GM18868 (cell line): ENCODE measurements at regions not wholly inside any gene's neighbourhood (a gene's known extent, or its start where the extent isn't known, plus 50 kb on each side); places are given as distances from the start of the nearest gene placed in this dataset.
A peak's percentile ranks its signal among the peaks of the same experiment; 100 is the strongest.
"Not testable (repeated sequence)": the region's sequence is repeated elsewhere in the genome, so short reads cannot be mapped to it uniquely, and the experiment has no call there.

Experiments used
- ATAC-seq: cut with Tn5 transposase; IDR thresholded peaks from one replicate; pipeline ENCODE4 v1.9.1; 2021; ENCODE audit warnings: mild to moderate bottlenecking, moderate library complexity; ENCODE audit not compliant: unreplicated experiment

DNA sequence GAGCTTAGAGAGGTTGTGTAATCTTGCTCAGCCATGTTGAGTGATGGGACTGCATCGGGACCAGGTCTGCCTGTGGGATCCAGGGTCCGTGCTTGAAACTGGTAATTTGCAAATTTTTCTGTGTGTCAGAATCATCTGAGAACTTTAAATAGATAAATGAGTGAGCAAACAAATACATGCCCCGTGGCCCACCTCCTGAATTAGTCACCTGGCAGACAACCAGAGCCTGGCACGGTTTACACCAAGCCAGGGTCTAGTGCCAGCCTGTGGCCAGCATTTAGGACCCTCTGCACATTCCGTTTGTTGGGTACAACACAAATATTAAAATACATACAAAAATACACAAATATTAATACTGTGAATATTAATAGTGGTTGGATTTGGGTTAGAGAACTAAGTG, 90.6 kb upstream of the STOX2 start:
- ATAC-seq: no peak

DNA sequence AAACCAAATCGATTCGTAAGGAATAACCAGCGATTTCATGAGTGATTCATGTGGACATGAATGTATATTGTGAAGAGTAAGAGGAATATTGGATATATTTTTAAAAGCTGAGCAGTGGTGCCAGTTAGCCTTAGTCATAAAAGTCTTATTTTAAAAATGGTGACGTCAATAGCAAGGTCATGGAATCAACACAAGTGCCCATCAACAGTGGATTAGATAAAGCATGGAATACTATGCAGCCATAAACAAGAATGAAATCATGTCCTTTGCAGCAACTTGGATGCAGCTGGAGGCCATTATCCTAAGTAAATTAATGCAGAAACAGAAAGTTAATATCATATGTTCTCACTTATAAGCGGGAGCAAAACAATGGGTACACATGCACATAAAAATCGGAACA, 89.0 kb upstream of the STOX2 start:
- no peak for ATAC-seq

DNA sequence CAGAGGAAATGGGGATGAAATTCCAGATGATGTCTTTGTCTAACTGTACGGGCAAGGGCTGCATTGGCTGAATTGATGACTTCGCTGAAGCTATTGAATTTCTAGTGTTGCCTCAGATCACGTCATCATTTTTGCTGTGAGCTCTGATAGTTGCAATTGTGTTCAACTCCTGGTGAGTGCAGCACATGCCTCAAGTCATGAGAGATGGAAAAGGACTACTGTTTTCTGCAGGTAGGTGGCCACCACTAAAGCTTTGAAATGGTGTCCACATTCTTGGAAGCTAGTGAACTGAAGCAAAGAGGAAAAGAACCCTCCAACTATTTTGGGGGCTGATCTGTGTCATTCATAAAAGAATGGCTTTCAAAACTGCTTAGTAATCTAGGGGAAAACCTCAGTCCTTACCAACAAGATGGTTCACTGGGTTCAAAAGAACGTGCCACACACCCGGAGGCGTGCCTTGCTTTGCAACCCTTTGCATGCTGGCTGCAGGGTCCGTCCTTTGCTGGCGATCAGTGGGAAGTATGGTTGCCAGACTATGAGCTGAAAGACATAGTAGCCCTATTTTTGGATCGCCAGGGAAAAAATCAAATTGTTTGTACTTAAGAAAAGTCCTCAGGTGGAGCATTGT, 88.1 kb upstream of the STOX2 start:
- ATAC-seq: no peak

DNA sequence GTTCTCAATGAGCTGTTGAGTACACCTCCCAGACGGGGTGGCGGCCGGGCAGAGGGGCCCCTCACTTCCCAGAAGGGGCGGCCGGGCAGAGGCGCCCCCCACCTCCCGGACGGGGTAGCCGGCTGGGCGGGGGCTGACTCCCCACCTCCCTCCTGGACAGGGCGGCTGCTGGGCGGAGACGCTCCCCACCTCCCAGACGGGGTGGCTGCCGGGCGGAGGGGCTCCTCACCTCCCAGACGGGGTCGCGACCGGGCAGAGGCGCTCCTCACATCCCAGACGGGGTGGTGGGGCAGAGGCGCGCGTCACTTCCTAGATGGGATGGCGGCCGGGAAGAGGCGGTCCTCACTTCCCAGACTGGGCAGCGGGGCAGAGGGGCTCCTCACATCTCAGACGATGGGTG, 86.5 kb upstream of the STOX2 start:
- ATAC-seq: not testable (repeated sequence)

DNA sequence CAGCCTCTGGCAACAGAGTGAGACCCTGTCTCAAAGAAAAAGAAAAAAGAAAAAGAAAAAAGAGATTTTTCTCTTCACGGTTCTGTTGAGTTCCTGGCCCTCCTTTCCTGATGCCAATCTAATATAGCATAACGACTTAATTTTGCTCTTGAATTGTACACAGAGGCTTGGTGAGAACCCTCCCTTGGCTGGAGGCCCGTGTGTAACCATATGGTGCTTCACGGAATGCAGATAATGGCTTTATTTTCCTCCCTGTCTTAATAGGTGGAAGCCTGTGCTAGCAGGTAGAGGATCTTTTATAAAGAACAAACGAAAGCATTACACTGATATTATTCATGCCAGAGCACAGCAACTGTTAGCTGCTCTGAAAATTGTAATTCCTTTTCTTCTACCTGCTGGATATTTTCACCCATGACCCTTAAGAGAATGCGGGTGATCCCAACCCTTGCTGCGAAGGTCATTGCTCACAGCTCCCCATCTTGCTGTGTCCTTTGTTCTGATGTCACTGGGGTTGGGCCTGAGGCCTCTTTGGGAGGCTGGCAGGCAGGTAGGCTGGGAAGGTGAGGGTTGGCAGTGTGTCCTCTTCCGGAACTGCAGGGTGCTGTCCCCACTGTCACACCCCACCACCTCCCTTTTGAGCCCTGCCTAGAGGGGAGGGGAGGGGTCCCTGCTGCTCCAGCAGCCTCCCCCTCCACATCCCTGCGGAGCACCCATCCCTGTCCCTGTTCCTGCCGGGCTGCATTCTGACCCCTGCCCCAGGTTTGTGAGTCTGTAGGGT, 83.8 kb upstream of the STOX2 start:
- no peak for ATAC-seq

DNA sequence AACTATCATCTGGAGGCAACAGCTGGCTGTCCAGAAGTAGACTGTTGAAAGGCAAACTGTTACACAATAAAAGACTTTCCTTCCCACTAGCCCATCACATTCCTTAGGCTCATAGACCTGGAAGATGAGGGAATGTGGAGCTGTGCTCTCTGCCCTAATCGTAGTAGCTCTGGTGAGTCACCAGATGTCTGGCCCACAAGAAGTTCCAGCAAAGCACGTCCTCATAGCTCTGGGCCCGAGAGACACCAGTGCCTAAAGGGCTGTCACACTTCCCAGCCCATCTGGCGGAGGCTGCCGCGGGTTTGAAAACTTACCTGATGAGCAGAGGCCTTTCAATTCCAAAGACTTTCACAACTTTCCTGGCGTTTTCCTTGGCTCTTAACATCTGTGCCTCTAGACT, 81.7 kb upstream of the STOX2 start:
- ATAC-seq: no peak

DNA sequence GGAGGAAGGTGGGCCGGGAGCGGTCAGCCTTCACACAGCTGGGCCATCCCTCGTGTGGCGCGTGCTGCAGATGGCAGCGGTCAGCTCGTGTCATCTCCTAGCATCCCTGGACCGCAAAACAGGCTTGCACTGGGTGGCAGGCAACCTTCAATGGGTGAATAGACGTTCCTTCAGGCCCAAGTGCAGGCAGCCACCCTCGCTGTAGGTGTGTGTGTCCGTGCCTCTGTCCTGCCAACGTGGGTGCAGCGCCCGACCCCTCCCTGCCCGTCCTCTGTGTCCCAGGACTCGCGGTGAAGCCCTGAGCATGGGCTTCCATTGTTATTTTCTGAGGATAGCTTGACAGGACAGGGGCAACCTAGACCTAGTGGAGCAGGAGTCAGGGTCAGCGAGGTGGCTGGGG, 79.8 kb upstream of the STOX2 start:
- ATAC-seq: no peak

DNA sequence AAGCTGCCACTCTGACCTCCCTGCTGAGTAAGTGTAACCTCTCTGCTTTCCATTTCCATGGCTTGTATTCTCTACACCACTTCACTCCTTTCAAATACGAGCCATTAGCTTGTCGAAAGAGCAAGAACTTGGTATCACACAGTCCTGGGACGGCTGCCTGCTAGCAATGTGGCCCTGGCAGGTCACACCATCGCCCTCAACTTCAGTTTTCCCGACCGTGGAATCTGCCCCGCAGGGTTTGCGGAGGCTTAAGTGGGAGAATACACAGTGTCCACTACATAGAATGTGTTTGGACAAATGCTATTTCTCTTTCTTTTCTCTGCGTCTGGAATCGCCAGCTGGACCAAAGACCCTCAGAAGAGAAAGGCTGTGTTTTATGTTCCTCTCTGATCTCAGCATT, 78.6 kb upstream of the STOX2 start:
- no peak for ATAC-seq

DNA sequence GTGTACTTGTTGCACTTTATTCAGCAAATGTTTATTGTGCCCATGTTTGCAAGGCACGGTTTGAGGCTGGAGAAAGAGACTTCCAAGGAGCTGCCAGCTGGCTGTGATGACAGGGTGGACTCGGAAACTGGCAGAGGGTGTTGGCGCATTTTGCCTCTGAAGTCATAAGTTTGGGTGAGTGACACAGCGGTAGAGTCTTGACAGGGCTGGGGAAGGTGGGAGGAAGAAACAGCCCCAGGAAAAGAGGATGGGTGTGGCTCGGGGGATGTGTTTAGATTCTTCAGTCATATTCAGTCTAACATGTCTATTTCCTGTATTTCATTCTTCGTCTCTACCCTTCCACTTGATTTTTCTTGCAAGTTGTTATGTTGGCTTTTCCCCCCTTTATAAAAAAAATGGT, 77.0 kb upstream of the STOX2 start:
- ATAC-seq: no peak

DNA sequence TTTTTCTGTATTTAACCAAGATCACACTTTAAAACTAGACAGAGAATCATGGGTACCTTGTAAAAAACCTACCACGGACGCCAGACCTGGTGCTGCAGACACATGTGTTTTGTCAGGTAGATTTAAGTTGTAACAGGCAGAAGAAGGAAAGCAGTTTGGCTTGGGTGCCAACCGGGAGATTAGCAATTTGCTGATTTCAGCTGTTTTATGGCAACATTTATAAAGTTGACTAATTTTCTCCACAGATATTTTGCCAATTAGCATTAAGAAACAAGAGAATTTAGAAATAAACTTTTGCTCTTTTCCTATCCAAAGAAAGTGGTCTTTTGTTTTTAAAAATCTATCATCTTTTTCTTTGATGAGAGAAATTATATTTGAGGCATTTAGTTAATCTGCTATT, 76.3 kb upstream of the STOX2 start:
- no peak for ATAC-seq

DNA sequence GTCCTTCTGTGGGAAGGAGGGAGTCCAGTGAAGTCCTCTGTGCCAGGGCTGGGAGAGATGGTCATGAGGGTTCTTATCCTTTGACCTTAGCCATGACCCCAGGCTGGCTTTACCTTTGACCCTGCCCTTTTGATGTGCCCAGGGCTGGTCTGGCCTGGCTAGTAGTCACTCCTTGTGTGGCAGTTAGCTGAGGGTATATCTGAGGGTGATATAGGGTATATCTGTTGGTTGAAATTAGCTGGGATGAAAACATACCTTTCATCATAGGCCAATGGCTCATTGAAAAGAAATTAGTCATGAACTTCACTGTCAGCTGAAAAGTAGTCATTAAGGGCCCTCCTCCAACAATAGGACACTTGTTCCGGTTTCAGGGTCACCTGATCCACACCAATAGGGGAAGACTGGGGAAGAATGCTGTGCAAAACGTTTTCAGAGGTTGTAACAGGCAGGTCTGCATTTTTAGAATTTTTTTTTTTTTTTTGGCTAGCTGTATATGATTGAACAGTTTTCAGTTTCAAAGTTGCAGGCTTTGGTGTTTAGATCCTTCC, 74.6 kb upstream of the STOX2 start:
- peak; percentile 40 for ATAC-seq

DNA sequence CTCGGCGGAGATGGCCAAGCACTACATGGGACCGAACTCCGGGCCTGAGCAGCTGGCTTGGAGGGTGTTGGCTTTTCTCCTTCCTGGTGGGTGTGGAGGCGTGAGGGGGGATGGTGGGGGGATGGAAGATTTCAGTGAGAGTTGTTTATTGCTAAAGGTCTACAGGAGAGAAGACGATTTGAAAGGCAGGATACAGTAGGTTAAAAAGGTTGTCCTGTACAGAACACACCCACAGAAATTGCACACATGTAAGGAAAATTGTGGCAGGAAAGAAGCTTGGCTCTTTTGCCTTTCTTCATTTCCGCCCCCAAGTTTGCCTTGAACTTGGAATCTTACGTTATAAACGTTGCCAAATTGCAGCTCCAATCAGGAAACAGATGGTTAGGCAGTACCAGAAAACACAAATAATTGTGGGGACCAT, 74.1 kb upstream of the STOX2 start:
- no peak for ATAC-seq

DNA sequence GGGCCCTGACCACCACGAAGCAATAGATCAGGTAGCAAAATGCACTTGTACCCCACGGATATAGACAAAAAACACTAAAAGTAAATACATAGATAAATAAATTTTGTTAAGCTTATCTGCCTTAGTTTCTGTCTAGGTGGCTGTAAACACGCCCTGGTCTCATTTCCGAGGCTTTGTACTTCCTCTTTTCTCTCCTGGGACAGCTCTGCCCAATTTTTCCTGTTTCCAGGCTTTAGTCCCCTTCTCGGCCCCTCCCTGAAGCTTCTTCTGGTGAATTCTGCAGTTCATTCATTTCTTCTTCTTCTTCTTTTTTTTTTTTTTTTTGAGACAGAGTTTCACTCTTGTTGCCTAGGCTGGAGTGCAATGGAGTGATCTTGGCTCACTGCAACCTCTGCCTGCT, 73.4 kb upstream of the STOX2 start:
- ATAC-seq: no peak

DNA sequence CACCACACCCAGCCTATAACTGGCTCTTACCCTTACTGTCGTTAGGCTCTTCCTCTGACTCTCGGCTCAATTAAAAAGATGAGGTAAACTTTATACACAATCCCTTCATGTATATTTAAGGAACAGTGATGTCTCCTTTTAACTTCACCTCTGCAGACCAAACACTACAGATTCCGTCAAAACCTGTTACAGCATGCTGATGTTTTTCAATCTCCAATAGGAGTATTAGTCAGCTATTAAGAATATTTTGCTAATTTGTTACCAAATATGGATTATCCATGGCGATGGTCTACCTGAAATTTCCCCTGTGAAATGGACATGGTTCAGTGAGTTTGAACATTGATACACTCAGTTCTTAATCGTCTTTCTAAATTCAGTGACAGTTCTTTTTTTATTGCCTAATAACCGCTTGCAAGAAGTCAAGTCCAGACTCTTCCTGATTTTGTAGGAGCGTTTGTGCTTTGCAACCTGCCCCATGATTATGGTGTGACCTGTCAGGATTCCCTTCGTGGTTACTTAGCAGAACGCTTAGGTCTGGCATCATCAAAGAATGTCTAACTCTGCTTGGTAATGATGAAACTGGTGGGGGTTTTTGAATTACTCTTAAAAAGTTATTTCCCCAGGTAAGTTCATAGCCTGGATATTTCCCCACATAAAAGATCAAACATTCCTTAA, 72.2 kb upstream of the STOX2 start:
- no peak for ATAC-seq

DNA sequence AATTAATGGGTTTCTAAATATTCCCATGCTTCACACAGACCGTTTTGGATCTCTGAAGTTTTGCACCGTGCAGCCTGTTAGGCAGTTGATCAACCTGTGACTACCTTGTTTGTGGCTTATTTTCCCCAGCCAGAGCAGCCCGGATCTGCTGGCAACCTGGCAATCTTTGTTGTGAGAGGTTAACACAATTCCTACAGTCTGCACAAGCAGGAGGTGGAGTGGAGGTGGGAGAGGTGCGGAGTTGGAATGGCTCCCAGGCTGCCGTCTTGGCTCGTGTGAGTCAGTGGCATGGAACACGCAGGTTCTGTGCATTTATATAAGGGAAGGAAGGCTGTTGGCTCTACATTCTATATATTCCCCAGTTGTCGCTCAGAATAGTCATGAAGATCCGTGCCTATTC, 70.9 kb upstream of the STOX2 start:
- ATAC-seq: no peak

DNA sequence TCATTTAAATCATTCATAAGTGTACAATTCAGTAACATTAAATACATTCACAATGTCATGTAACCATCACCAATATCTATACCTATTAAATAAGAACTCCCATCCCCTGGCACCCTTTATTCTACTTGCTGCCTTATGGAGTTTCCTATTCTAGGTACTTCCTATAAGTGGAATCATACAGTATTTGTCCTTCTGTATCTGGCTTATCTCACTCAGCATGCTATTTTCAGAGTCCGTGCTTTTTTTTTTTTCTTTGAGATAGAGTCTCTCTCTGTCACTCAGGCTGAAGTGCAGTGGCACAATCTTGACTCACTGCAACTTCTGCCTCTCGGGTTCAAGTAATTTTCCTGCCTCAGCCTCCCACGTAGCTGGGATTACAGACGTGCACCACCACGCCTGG, 67.9 kb upstream of the STOX2 start:
- no peak for ATAC-seq

DNA sequence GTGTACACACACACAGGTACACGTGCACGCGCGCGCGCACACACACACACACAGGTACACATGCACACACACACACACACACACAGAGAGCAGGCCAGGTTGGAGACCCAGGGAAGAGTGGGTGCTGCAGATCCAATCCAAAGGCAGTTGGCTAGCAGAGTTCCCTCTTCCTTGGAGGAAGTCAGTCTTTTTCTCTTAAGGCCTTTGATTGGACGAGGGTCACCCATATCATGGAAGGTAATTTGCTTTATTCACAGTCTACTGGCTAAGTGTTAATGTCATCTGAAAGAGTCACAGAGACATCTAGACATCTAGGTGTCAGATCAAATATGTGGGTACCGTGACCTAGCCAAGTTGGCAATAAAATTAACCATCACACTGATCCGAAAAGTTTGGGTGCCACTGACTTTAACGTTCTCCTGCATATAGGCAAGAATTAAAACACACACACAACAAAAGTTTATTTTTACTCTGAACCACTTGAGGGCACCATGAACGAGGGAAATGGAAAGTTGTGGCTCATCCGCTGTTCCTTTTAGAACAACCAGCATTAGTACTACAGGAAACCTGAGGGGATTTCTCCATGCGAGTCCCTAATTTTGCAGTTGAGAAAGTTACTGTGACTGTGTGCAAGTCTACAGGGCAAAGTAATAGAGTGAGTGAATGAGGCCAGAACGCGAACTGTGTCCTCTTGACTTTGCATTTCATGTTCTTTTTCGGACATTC, 66.0 kb upstream of the STOX2 start:
- ATAC-seq: no peak

DNA sequence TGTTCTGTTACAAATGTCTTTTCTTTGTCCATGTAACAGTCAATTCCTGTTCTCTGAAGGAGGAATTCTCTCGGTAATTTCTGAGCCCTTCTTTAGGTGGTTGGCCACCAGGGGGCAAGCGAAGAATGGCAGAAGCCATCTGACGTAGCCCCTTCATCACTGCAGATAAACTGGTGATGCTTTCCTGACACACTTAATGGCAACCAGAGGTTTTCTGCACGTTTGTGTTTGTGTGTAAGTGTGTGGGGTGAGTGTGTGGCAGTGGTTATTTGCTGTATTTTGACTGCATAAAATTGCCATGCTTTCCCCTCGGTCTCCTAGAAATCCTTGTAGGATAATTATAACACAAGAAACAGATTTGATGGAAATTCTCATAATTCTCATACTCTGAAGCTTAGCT, 64.8 kb upstream of the STOX2 start:
- ATAC-seq: peak; percentile 89

DNA sequence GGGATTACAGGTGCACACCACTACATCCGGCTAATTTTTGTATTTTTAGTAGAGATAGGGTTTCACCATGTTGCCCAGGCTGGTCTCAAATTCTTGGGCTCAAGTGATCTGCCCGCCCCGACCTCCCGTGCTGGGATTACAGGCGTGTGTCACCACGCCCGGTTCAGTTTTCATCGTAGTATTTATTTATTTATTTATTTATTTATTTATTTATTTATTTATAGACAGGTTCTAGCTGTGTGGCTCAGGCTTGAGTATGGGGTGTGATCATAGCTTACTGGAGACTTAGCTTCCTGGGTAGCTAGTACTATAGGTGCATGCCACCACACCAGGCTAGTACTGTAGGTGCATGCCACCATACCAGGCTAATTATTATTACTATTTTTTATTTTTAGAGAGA, 64.1 kb upstream of the STOX2 start:
- ATAC-seq: no peak

DNA sequence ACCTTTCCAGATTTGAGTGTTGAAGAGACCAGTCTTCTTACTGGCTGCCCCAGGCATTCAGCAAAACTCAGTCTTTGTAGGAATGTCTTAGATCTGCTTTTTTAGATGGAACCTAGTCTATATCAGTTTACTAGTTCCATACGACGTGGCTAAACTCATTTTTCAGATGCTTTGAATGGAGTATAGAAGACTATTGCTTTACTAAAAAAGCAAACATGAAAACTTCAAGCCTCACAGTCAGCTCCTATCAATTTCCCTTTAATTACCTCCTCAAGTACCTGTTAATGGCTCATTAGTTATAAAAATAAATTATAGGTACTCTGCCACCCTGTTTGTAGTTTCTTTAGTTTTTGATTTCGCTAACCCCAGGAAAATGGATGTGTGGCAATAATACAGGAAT, 63.0 kb upstream of the STOX2 start:
- no peak for ATAC-seq

DNA sequence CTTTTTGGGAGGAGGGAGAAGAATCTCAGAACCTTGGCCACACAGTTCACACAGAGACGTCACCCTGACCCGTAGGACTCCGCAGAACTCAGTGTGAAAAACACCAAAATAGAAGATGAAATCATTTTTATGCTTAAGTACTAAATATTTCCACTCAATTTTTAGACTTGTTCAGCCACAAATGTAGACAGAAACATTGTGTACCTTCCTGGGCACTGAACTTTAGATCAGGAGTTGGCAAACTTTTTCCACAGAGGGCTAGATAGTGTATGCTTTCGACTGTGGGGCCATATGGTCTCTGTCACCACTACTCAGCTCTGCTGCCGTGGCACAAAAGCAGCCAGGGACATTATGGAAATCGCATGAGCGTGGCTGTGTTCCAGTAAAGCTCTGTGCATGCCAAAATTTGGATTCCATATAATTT, 61.8 kb upstream of the STOX2 start:
- no peak for ATAC-seq
